Upper lobe of left lung (tissue), 4 donors: ENCODE measurements at regions not wholly inside any gene's neighbourhood (a gene's known extent, or its start where the extent isn't known, plus 50 kb on each side); places are given as distances from the start of the nearest gene placed in this dataset.

ENCODE experiments used
- CTCF ChIP-seq, 6 experiments: fragments of 450-650 bp in 4 of 6; fragments of 200-600 bp in 2 of 6; sonication (generic) in 2 of 6; IDR thresholded peaks; one replicate each; pipeline ENCODE4 v1.5.1; 2016 to 2019; ENCODE audit warnings: antibody characterized with exemption in 6 of 6
- POLR2A ChIP-seq, 4 donors: fragments of 450-650 bp; IDR thresholded peaks; one replicate each; pipeline ENCODE4 v1.5.1; 2016 to 2017; ENCODE audit warnings: antibody characterized with exemption in 4 of 4, mild to moderate bottlenecking in 2 of 4

DNA sequence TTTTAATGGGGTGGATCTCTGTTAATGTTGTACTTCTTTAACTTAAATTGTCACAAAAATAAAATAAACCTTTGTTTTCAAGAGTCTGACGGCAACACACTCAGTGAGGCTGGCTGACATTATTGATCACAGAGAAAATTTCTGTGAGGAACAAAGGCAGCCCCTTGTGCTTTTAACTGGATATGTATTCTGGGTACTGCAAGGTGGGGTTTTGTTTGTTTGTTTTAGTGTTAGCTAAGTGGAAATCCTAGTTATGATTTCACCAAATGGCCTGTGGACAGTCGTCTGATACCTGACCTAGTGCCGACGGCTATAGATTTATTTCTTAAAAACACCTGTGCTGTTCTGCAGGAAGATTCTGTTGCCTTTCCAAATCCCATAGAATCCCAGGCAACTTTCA lies 1329.5 kb upstream of the ZEB2 start:
- no peak for TF ChIP-seq CTCF (IDR thresholded peaks at IDR 0.05)
- no peak for TF ChIP-seq POLR2A (IDR thresholded peaks at IDR 0.05)
